GM21717 (cell line): ENCODE measurements at regions not wholly inside any gene's neighbourhood (a gene's known extent, or its start where the extent isn't known, plus 50 kb on each side); places are given as distances from the start of the nearest gene placed in this dataset.
"Not testable (repeated sequence)": the region's sequence is repeated elsewhere in the genome, so short reads cannot be mapped to it uniquely, and the experiment has no call there.

Experiments used
- ATAC-seq: cut with Tn5 transposase; IDR thresholded peaks from one replicate; pipeline ENCODE4 v1.9.1; 2021; ENCODE audit warnings: mild to moderate bottlenecking, moderate library complexity; ENCODE audit not compliant: unreplicated experiment

- no peak for ATAC-seq
These were observed 68.9 kb upstream of the NFE2L3 start for GRCh38 chr7:26083113-26083512.

- no peak for ATAC-seq
These were observed 67.6 kb upstream of the NFE2L3 start for GRCh38 chr7:26084418-26084817.

GRCh38 chr7:26085771-26086170, 66.2 kb upstream of the NFE2L3 start:
- ATAC-seq = no peak

GRCh38 chr7:26087321-26088091, 64.5 kb upstream of the NFE2L3 start:
- ATAC-seq = no peak

- not testable (repeated sequence) for ATAC-seq
These were observed 62.5 kb upstream of the NFE2L3 start for GRCh38 chr7:26089469-26089868.

GRCh38 chr7:26090927-26091519, 61.0 kb upstream of the NFE2L3 start:
- no peak for ATAC-seq

GRCh38 chr7:26091933-26092332, 60.1 kb upstream of the NFE2L3 start:
- ATAC-seq = no peak

GRCh38 chr7:26093023-26093422, 59.0 kb upstream of the NFE2L3 start:
- ATAC-seq = no peak

GRCh38 chr7:26096136-26096535, 55.9 kb upstream of the NFE2L3 start:
- no peak for ATAC-seq

- ATAC-seq = no peak
These were observed 53.9 kb upstream of the NFE2L3 start for GRCh38 chr7:26097837-26098668.

GRCh38 chr7:26099236-26099635, 52.8 kb upstream of the NFE2L3 start:
- no peak for ATAC-seq

GRCh38 chr7:26100406-26101339, 51.3 kb upstream of the NFE2L3 start:
- peak; percentile 34 for ATAC-seq

GRCh38 chr7:26101361-26102151, 50.4 kb upstream of the NFE2L3 start:
- ATAC-seq = peak; percentile 68

GRCh38 chr7:26102176-26102575, 49.8 kb upstream of the NFE2L3 start:
- no peak for ATAC-seq
